22Rv1 (cell line): ENCODE measurements at regions not wholly inside any gene's neighbourhood (a gene's known extent, or its start where the extent isn't known, plus 50 kb on each side); places are given as distances from the start of the nearest gene placed in this dataset.

Experiments used
- CTCF ChIP-seq: fragments of 450-650 bp; IDR thresholded peaks from 2 replicates; pipeline ENCODE4 v1.5.1; 2017; ENCODE audit warnings: mild to moderate bottlenecking
- ZFX ChIP-seq: fragments of 450-650 bp; IDR thresholded peaks from 2 replicates; pipeline ENCODE4 v1.6.1; 2017; ENCODE audit warnings: antibody characterized with exemption, borderline replicate concordance

GRCh38 chr6:78666764-78667163 is 200.6 kb upstream of the IRAK1BP1 start:
- no peak for TF ChIP-seq CTCF
- no peak for TF ChIP-seq ZFX
